ENCODE measurements at regions not wholly inside any gene's neighbourhood (a gene's known extent, or its start where the extent isn't known, plus 50 kb on each side); places are given as distances from the start of the nearest gene placed in this dataset.

DNA sequence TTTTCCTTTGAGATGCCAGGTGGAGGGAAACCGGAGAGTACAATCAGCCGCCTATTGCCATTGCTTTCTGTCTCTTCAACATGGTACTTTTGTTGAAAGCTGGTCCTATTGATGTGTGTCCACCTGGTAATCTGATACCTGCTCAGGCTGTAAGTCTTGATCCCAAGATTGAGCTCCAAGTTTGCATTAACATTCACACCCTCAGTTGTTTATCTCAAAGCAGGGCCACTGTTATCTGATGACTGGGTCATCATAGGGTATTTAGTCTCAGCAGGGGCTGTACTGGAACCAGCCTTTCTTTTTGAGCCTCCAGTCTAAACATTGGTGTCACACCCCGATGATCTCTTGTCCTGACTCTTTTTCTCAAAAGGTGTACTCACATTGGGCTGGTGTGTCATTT, 370.3 kb upstream of the TOM1L1 start:
- Histone ChIP-seq H2AFZ (ENCODE audit: low read length) (no peak overlapping the region), H4K20me1 (ENCODE audit: insufficient read depth, low read length, poor library complexity, severe bottlenecking) (no peaks in the 10 kb centered on the region)
- TF ChIP-seq, protein P1, sequence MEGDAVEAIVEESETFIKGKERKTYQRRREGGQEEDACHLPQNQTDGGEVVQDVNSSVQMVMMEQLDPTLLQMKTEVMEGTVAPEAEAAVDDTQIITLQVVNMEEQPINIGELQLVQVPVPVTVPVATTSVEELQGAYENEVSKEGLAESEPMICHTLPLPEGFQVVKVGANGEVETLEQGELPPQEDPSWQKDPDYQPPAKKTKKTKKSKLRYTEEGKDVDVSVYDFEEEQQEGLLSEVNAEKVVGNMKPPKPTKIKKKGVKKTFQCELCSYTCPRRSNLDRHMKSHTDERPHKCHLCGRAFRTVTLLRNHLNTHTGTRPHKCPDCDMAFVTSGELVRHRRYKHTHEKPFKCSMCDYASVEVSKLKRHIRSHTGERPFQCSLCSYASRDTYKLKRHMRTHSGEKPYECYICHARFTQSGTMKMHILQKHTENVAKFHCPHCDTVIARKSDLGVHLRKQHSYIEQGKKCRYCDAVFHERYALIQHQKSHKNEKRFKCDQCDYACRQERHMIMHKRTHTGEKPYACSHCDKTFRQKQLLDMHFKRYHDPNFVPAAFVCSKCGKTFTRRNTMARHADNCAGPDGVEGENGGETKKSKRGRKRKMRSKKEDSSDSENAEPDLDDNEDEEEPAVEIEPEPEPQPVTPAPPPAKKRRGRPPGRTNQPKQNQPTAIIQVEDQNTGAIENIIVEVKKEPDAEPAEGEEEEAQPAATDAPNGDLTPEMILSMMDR (conservative IDR thresholded peaks at IDR 0.05; ENCODE audit: low read length): no peak
- no peak for TF ChIP-seq EZH2phosphoT487 (IDR thresholded peaks at IDR 0.05; ENCODE audit: borderline replicate concordance)

GRCh38 chr17:54536306-54536705, 364.3 kb upstream of the TOM1L1 start:
- Histone ChIP-seq H3K36me3 (ENCODE audit: insufficient read depth, low read length) (no peaks in the 10 kb centered on the region), H3K4me1 (ENCODE audit: insufficient read depth, low read length, poor library complexity, severe bottlenecking) (no peaks in the 10 kb centered on the region), H3K27me3 (ENCODE audit: insufficient read depth, low read length, poor library complexity, severe bottlenecking) (no peaks in the 10 kb centered on the region), H3K9ac (ENCODE audit: low read depth, low read length, poor library complexity, severe bottlenecking) (no peak overlapping the region), H3K4me2 (ENCODE audit: low read depth, low read length, poor library complexity, severe bottlenecking) (no peak overlapping the region), H3K4me3 (ENCODE audit: low read length, poor library complexity, severe bottlenecking) (no peak overlapping the region), H4K20me1 (ENCODE audit: insufficient read depth, low read length, poor library complexity, severe bottlenecking) (no peaks in the 10 kb centered on the region), H2AFZ (ENCODE audit: low read length) (no peak overlapping the region), H3F3A (ENCODE audit: low read depth) (no peaks in the 10 kb centered on the region), H3K9me3 (ENCODE audit: insufficient read depth, low read depth, low read length) (no peaks in the 10 kb centered on the region), H3K9me2 (replicated peaks; ENCODE audit: low read depth, low read length) (no peaks in the 10 kb centered on the region), H3K79me2 (ENCODE audit: insufficient read depth, low read length) (no peaks in the 10 kb centered on the region)
- TF ChIP-seq, protein P1 (conservative IDR thresholded peaks at IDR 0.05; ENCODE audit: low read length): no peak
- no peak for TF ChIP-seq EZH2phosphoT487 (IDR thresholded peaks at IDR 0.05; ENCODE audit: borderline replicate concordance)

More for the DNA sequence above, 370.3 kb upstream of the TOM1L1 start:
- no peak overlapping the region for H3K9ac ChIP-seq (ENCODE audit: low read depth, low read length, poor library complexity, severe bottlenecking)
- no peaks in the 10 kb centered on the region for H3K27me3 ChIP-seq (ENCODE audit: insufficient read depth, low read length, poor library complexity, severe bottlenecking)
- H3K9me3 ChIP-seq (ENCODE audit: insufficient read depth, low read depth, low read length): no peaks in the 10 kb centered on the region
- no peak overlapping the region for H3K4me2 ChIP-seq (ENCODE audit: low read depth, low read length, poor library complexity, severe bottlenecking)
- H3K79me2 ChIP-seq (ENCODE audit: insufficient read depth, low read length): no peaks in the 10 kb centered on the region
- no peaks in the 10 kb centered on the region for H3K4me1 ChIP-seq (ENCODE audit: insufficient read depth, low read length, poor library complexity, severe bottlenecking)
- no peaks in the 10 kb centered on the region for H3K36me3 ChIP-seq (ENCODE audit: insufficient read depth, low read length)
- no peak overlapping the region for H3K4me3 ChIP-seq (ENCODE audit: low read length, poor library complexity, severe bottlenecking)
- H3F3A ChIP-seq (ENCODE audit: low read depth): no peaks in the 10 kb centered on the region
- H3K9me2 ChIP-seq (replicated peaks; ENCODE audit: low read depth, low read length): no peaks in the 10 kb centered on the region

DNA sequence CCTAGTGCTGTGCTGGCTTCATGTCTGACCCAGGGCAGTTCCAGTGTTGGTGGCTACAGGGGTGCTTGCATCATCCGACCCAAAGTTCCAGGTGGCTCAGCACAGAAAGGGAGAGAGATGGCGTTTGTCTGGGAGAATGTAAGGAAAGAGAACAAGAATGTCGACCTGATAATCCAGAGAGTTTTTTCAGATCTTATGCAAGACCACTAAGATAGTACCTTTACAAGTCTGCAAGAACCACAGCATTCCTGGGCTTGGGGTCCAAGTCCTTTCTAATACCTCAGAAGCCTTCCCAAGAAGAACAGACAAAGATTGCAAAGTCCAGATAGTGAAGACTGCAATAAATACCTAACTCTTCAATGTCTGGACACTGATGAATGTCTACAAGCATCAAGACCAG, 363.0 kb upstream of the TOM1L1 start:
- TF ChIP-seq EZH2phosphoT487 (IDR thresholded peaks at IDR 0.05; ENCODE audit: borderline replicate concordance): no peak
- TF ChIP-seq, protein P1 (conservative IDR thresholded peaks at IDR 0.05; ENCODE audit: low read length): no peak

More for the DNA sequence above, 363.0 kb upstream of the TOM1L1 start:
- Histone ChIP-seq H3K9ac (ENCODE audit: low read depth, low read length, poor library complexity, severe bottlenecking) (no peak overlapping the region), H3K4me3 (ENCODE audit: low read length, poor library complexity, severe bottlenecking) (no peak overlapping the region), H3K27me3 (ENCODE audit: insufficient read depth, low read length, poor library complexity, severe bottlenecking) (no peaks in the 10 kb centered on the region), H3K36me3 (ENCODE audit: insufficient read depth, low read length) (no peaks in the 10 kb centered on the region), H3K9me3 (ENCODE audit: insufficient read depth, low read depth, low read length) (no peaks in the 10 kb centered on the region), H3K4me1 (ENCODE audit: insufficient read depth, low read length, poor library complexity, severe bottlenecking) (no peaks in the 10 kb centered on the region), H3K4me2 (ENCODE audit: low read depth, low read length, poor library complexity, severe bottlenecking) (no peak overlapping the region), H4K20me1 (ENCODE audit: insufficient read depth, low read length, poor library complexity, severe bottlenecking) (no peaks in the 10 kb centered on the region), H2AFZ (ENCODE audit: low read length) (no peak overlapping the region), H3K79me2 (ENCODE audit: insufficient read depth, low read length) (no peaks in the 10 kb centered on the region), H3F3A (ENCODE audit: low read depth) (no peaks in the 10 kb centered on the region), H3K9me2 (replicated peaks; ENCODE audit: low read depth, low read length) (no peaks in the 10 kb centered on the region)

All from Loucy (cell line).